Right atrium auricular region (tissue), 2 donors: ENCODE measurements at regions not wholly inside any gene's neighbourhood (a gene's known extent, or its start where the extent isn't known, plus 50 kb on each side); places are given as distances from the start of the nearest gene placed in this dataset.

Experiments used
- DNase-seq: peaks from one replicate; pipeline ENCODE4 v3.0.0-alpha.2; 2019; ENCODE audit warnings: low spot score
- H3K27ac ChIP-seq, 2 donors: fragments of 200-600 bp; sonication (generic); 1 replicate in 1 of 2; 2 replicates in 1 of 2; pipeline ENCODE4 v1.5.1; 2016 to 2019
- H3K27me3 ChIP-seq, 2 donors: fragments of 200-600 bp; sonication (generic); one replicate each; pipeline versions ENCODE4 v1.5.1 to v1.6.0; 2017 to 2019
- H3K36me3 ChIP-seq: fragments of 200-600 bp; sonication (generic); one replicate; pipeline ENCODE4 v1.5.1; 2016
- H3K4me1 ChIP-seq, 2 donors: fragments of 200-600 bp; sonication (generic); one replicate each; pipeline versions ENCODE4 v1.5.1 to v1.6.0; 2017 to 2019
- H3K4me3 ChIP-seq, 2 donors: fragments of 200-600 bp; sonication (generic); 1 replicate in 1 of 2; 2 replicates in 1 of 2; pipeline ENCODE4 v1.5.1; 2017 to 2019; ENCODE audit warnings: mild to moderate bottlenecking in 1 of 2, moderate library complexity in 1 of 2
- H3K9me3 ChIP-seq, 2 donors: fragments of 200-600 bp; sonication (generic); one replicate each; pipeline ENCODE4 v1.5.1; 2019
- TF ChIP-seq, protein P1 (sequence below), 2 donors: fragments of 200-600 bp; sonication (generic); IDR thresholded peaks; one replicate each; pipeline ENCODE4 v1.5.1; 2019; ENCODE audit warnings: antibody characterized with exemption in 2 of 2

DNA sequence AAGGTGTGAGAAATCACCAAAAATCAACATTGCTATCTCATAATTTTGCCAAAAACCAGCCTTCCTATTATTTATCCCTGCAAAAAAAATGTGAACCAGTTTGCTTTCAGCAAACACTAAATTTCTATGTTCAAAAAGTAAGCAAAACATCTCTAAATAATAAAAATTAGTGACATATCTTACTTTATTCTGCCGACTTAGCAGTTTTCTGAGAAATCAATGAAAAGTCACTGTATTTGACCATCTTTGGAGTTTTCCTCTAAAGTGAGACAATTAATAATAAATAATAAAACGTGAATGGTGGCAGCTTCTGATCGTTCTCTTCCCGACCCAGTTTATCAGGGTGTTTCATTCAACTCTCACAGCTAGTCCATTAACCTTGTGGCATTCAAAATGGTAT, 158.6 kb upstream of the TARS1 start:
- no peak overlapping the region for H3K27ac ChIP-seq
- TF ChIP-seq, protein P1, sequence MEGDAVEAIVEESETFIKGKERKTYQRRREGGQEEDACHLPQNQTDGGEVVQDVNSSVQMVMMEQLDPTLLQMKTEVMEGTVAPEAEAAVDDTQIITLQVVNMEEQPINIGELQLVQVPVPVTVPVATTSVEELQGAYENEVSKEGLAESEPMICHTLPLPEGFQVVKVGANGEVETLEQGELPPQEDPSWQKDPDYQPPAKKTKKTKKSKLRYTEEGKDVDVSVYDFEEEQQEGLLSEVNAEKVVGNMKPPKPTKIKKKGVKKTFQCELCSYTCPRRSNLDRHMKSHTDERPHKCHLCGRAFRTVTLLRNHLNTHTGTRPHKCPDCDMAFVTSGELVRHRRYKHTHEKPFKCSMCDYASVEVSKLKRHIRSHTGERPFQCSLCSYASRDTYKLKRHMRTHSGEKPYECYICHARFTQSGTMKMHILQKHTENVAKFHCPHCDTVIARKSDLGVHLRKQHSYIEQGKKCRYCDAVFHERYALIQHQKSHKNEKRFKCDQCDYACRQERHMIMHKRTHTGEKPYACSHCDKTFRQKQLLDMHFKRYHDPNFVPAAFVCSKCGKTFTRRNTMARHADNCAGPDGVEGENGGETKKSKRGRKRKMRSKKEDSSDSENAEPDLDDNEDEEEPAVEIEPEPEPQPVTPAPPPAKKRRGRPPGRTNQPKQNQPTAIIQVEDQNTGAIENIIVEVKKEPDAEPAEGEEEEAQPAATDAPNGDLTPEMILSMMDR (IDR thresholded peaks at IDR 0.05), result no peak

GRCh38 chr5:33282696-33283095, 158.1 kb upstream of the TARS1 start:
- H3K9me3 ChIP-seq, result no peaks in the 10 kb centered on the region
- no peaks in the 10 kb centered on the region for H3K27me3 ChIP-seq
- H3K4me1 ChIP-seq, result peaks cover 0 to 7% of the 10 kb centered on the region in 2 donors
- H3K27ac ChIP-seq, result no peak overlapping the region
- no peaks in the 10 kb centered on the region for H3K36me3 ChIP-seq
- no peak for DNase-seq
- no peak overlapping the region for H3K4me3 ChIP-seq
- TF ChIP-seq, protein P1 (IDR thresholded peaks at IDR 0.05), result no peak

More for the DNA sequence above, 158.6 kb upstream of the TARS1 start:
- no peak for DNase-seq
- H3K27me3 ChIP-seq, result no peaks in the 10 kb centered on the region
- H3K36me3 ChIP-seq, result no peaks in the 10 kb centered on the region
- H3K4me3 ChIP-seq, result no peak overlapping the region
- H3K9me3 ChIP-seq, result no peaks in the 10 kb centered on the region
- peaks cover 0 to 7% of the 10 kb centered on the region in 2 donors for H3K4me1 ChIP-seq

DNA sequence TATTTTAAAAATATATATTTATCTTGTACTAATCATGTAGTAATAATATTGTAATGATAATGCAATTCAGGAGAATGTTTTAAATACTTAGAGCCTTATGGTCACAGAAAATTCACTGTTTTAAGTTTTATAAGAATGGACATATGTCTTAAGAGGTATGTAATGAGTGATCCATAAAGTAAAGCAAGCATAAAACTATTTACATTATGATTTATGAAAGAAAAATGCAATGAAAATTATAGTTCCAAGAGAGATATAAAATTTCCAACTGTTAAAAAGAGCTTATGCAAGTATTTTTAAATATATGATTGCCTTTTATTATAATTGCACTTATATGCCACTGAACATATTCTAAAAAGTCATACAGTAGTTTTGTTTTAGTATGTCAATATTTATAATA, 157.5 kb upstream of the TARS1 start:
- TF ChIP-seq, protein P1 (IDR thresholded peaks at IDR 0.05), result no peak
- no peak overlapping the region for H3K4me3 ChIP-seq
- H3K27me3 ChIP-seq, result no peaks in the 10 kb centered on the region
- H3K36me3 ChIP-seq, result no peaks in the 10 kb centered on the region
- H3K9me3 ChIP-seq, result no peaks in the 10 kb centered on the region
- no peak overlapping the region for H3K27ac ChIP-seq
- DNase-seq, result no peak
- peaks cover 0 to 7% of the 10 kb centered on the region in 2 donors for H3K4me1 ChIP-seq

DNA sequence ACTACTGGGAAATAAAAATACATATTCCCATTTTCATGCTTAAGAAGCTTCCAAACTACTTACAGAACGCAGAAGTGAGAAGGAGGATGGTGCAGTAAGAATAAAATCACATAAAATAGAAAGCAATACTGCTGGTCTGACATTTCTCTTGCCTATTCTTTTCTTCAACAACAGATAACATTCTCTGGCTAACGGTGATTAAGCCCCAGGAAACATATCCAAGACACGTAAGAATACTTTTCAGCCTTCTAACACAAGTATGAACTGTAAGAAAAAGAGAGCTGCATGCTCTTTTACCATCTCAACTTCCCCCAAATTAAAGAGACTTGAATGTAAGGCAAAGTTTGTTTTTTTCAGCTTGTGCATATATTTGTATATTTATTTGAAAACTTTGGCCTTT, 156.1 kb upstream of the TARS1 start:
- H3K4me1 ChIP-seq, result peaks cover 0 to 7% of the 10 kb centered on the region in 2 donors
- H3K27ac ChIP-seq, result no peak overlapping the region
- TF ChIP-seq, protein P1 (IDR thresholded peaks at IDR 0.05), result no peak
- DNase-seq, result no peak
- H3K27me3 ChIP-seq, result no peaks in the 10 kb centered on the region
- H3K4me3 ChIP-seq, result no peak overlapping the region
- H3K9me3 ChIP-seq, result no peaks in the 10 kb centered on the region
- no peaks in the 10 kb centered on the region for H3K36me3 ChIP-seq

DNA sequence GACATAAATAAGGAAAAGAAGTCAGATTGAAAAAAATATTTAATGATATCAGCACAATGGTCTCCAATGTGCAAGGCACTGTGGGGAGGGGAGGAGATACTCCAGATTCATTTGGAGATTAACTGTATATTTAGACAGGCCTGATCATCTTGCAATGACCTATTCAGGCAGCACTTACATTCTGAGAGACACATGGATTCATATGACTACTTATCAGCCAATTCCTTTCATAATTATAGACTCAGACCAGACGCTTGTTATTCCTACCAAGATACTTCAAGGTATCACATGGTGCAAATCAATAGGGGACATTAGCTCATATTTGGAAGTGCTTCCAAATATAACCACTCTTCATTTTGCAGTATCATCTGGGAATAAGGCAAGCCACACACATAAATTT, 153.5 kb upstream of the TARS1 start:
- Histone ChIP-seq H3K4me1 (peaks cover 0 to 7% of the 10 kb centered on the region in 2 donors), H3K36me3 (no peaks in the 10 kb centered on the region), H3K4me3 (no peak overlapping the region), H3K9me3 (no peaks in the 10 kb centered on the region), H3K27ac (no peak overlapping the region), H3K27me3 (no peaks in the 10 kb centered on the region)
- DNase-seq, result no peak
- TF ChIP-seq, protein P1 (IDR thresholded peaks at IDR 0.05), result no peak

GRCh38 chr5:33291216-33292000, 149.4 kb upstream of the TARS1 start:
- Histone ChIP-seq H3K9me3 (no peaks in the 10 kb centered on the region), H3K27me3 (no peaks in the 10 kb centered on the region), H3K27ac (peak overlapping the region; percentile 71 to 78), H3K4me1 (no peaks in the 10 kb centered on the region), H3K36me3 (no peaks in the 10 kb centered on the region), H3K4me3 (no peak overlapping the region)
- TF ChIP-seq, protein P1 (IDR thresholded peaks at IDR 0.05), result no peak
- DNase-seq, result peak; percentile 63
